ENCODE measurements at regions not wholly inside any gene's neighbourhood (a gene's known extent, or its start where the extent isn't known, plus 50 kb on each side); places are given as distances from the start of the nearest gene placed in this dataset.

GRCh38 chr6:40880906-40881305 is 158.1 kb downstream of the UNC5CL start:
- no peak for TF ChIP-seq POLR2A (IDR thresholded peaks at IDR 0.05)
- TF ChIP-seq CTCF (IDR thresholded peaks at IDR 0.05) = no peak

Measured in right lobe of liver (tissue), 4 donors.